CD8-positive, alpha-beta memory T cell (primary cell): ENCODE measurements at regions not wholly inside any gene's neighbourhood (a gene's known extent, or its start where the extent isn't known, plus 50 kb on each side); places are given as distances from the start of the nearest gene placed in this dataset.

Experiments used
- CTCF ChIA-PET: fragments of 350-600 bp; sonication (Branson Sonifier 250); formaldehyde crosslinking; loops from one replicate; lab custom pipeline; 2021; ENCODE audit warnings: antibody characterized with exemption; lab: Charles Lee
- POLR2A ChIA-PET: fragments of 350-600 bp; sonication (Branson Sonifier 250); formaldehyde crosslinking; loops from one replicate; lab custom pipeline; 2021; ENCODE audit warnings: antibody characterized with exemption; lab: Charles Lee
- DNase-seq, 5 donors: peaks; one replicate each; pipeline versions ENCODE4 v3.0.0 to v3.0.0-alpha.2; 2020 to 2022; ENCODE audit warnings: mixed read lengths in 1 of 5
- H3K27ac ChIP-seq: one replicate; pipeline ENCODE4 v1.7.0; 2013; ENCODE audit warnings: low read depth, mild to moderate bottlenecking, low read length, moderate library complexity
- H3K27me3 ChIP-seq: 2 replicates; pipeline ENCODE4 v1.7.0; 2013; ENCODE audit warnings: low read length, mild to moderate bottlenecking; ENCODE audit not compliant: insufficient read depth, poor library complexity, severe bottlenecking
- H3K36me3 ChIP-seq: 2 replicates; pipeline ENCODE4 v1.7.0; 2013; ENCODE audit warnings: mild to moderate bottlenecking, low read length, moderate library complexity; ENCODE audit not compliant: insufficient read depth
- H3K4me1 ChIP-seq: 2 replicates; pipeline ENCODE4 v1.7.0; 2013; ENCODE audit warnings: mild to moderate bottlenecking, low read length, moderate library complexity; ENCODE audit not compliant: insufficient read depth
- H3K4me3 ChIP-seq: 2 replicates; pipeline ENCODE4 v1.7.0; 2013; ENCODE audit warnings: mild to moderate bottlenecking, low read length
- H3K9me3 ChIP-seq: 2 replicates; pipeline ENCODE4 v1.7.0; 2013; ENCODE audit warnings: mild to moderate bottlenecking, low read length
- H3K27ac Mint-ChIP-seq, 8 donors: one replicate each; pipeline ENCODE4 v1.8.0; 2020 to 2021; ENCODE audit warnings: mixed read lengths in 8 of 8, mild to moderate bottlenecking in 6 of 8, inconsistent platforms in 3 of 8, moderate library complexity in 3 of 8
- H3K27me3 Mint-ChIP-seq, 2 donors: one replicate each; pipeline ENCODE4 v1.8.0; 2020 to 2021; ENCODE audit warnings: mixed read lengths in 2 of 2, mild to moderate bottlenecking in 1 of 2, moderate library complexity in 1 of 2
- H3K36me3 Mint-ChIP-seq, 3 donors: one replicate each; pipeline ENCODE4 v1.8.0; 2020 to 2021; ENCODE audit warnings: mixed read lengths in 3 of 3, inconsistent platforms in 1 of 3, mild to moderate bottlenecking in 1 of 3
- H3K4me1 Mint-ChIP-seq, 3 donors: one replicate each; pipeline ENCODE4 v1.8.0; 2020 to 2021; ENCODE audit warnings: mixed read lengths in 3 of 3, inconsistent platforms in 1 of 3, mild to moderate bottlenecking in 1 of 3
- H3K4me3 Mint-ChIP-seq, 7 donors: one replicate each; pipeline ENCODE4 v1.8.0; 2020 to 2021; ENCODE audit warnings: mixed read lengths in 7 of 7, mild to moderate bottlenecking in 6 of 7, moderate library complexity in 4 of 7, inconsistent platforms in 2 of 7
- H3K9me3 Mint-ChIP-seq, 5 donors: one replicate each; pipeline ENCODE4 v1.8.0; 2020 to 2022; ENCODE audit warnings: mixed read lengths in 5 of 5, mild to moderate bottlenecking in 3 of 5, moderate library complexity in 2 of 5, inconsistent platforms in 1 of 5

GRCh38 chr2:121955872-121956271 is 200.4 kb downstream of the TSN start:
- H3K27me3 Mint-ChIP-seq = peaks cover 4 to 19% of the 10 kb centered on the region in 2 donors
- no peak overlapping the region for H3K4me3 Mint-ChIP-seq
- no peak overlapping the region for H3K4me3 ChIP-seq

GRCh38 chr2:121960251-121960650 is 204.8 kb downstream of the TSN start:
- Histone ChIP-seq H3K36me3 (no peaks in the 10 kb centered on the region), H3K9me3 (no peaks in the 10 kb centered on the region), H3K27ac (no peak overlapping the region), H3K4me1 (no peaks in the 10 kb centered on the region), H3K27me3 (peaks cover 3% of the 10 kb centered on the region), H3K4me3 (no peak overlapping the region)
- ChIA-PET CTCF (no interaction called here), POLR2A (no interaction called here)
- Mint-ChIP-seq H3K27me3 (peaks cover 4 to 17% of the 10 kb centered on the region in 2 donors), H3K4me3 (no peak overlapping the region), H3K4me1 (no peaks in the 10 kb centered on the region), H3K9me3 (no peaks in the 10 kb centered on the region), H3K36me3 (no peaks in the 10 kb centered on the region), H3K27ac (peak overlapping the region in 1 of 8 donors; percentile 10)
- no peak for DNase-seq

More at GRCh38 chr2:121955872-121956271, 200.4 kb downstream of the TSN start:
- no peaks in the 10 kb centered on the region for H3K4me1 Mint-ChIP-seq
- POLR2A ChIA-PET = no interaction called here
- no peaks in the 10 kb centered on the region for H3K27me3 ChIP-seq
- no peaks in the 10 kb centered on the region for H3K9me3 ChIP-seq
- CTCF ChIA-PET = interaction anchor here (1.7 kb wide), 1 partner anchor 8 kb away, joined by 5 read pairs; no protein-coding TSS in a partner anchor
- no peaks in the 10 kb centered on the region for H3K4me1 ChIP-seq
- H3K36me3 ChIP-seq = no peaks in the 10 kb centered on the region
- no peak overlapping the region for H3K27ac Mint-ChIP-seq
- no peak for DNase-seq
- no peaks in the 10 kb centered on the region for H3K36me3 Mint-ChIP-seq
- no peak overlapping the region for H3K27ac ChIP-seq
- H3K9me3 Mint-ChIP-seq = no peaks in the 10 kb centered on the region

GRCh38 chr2:121961761-121962160 is 206.3 kb downstream of the TSN start:
- peaks cover 3% of the 10 kb centered on the region for H3K27me3 ChIP-seq
- H3K4me1 ChIP-seq = no peaks in the 10 kb centered on the region
- Mint-ChIP-seq H3K4me3 (peak overlapping the region in 1 of 7 donors; percentile 74), H3K9me3 (no peaks in the 10 kb centered on the region), H3K36me3 (no peaks in the 10 kb centered on the region), H3K4me1 (no peaks in the 10 kb centered on the region), H3K27me3 (peaks cover 4 to 17% of the 10 kb centered on the region in 2 donors), H3K27ac (no peak overlapping the region)
- no peaks in the 10 kb centered on the region for H3K9me3 ChIP-seq
- ChIA-PET CTCF (no interaction called here), POLR2A (no interaction called here)
- no peak for DNase-seq
- H3K36me3 ChIP-seq = no peaks in the 10 kb centered on the region
- H3K27ac ChIP-seq = no peak overlapping the region
- H3K4me3 ChIP-seq = no peak overlapping the region

- Histone ChIP-seq H3K27ac (no peak overlapping the region), H3K9me3 (no peaks in the 10 kb centered on the region)
- H3K27me3 Mint-ChIP-seq = peaks cover 0 to 14% of the 10 kb centered on the region in 2 donors
These were observed 210.2 kb downstream of the TSN start for GRCh38 chr2:121965661-121966060.

GRCh38 chr2:121966663-121967062 is 211.2 kb downstream of the TSN start:
- no peak overlapping the region for H3K4me3 Mint-ChIP-seq
- Histone ChIP-seq H3K4me3 (no peak overlapping the region), H3K27ac (no peak overlapping the region), H3K4me1 (no peaks in the 10 kb centered on the region), H3K36me3 (no peaks in the 10 kb centered on the region), H3K9me3 (no peaks in the 10 kb centered on the region), H3K27me3 (peaks cover 3% of the 10 kb centered on the region)
- H3K4me1 Mint-ChIP-seq = no peaks in the 10 kb centered on the region
- H3K27ac Mint-ChIP-seq = peak overlapping the region in 1 of 8 donors; percentile 8
- ChIA-PET CTCF (no interaction called here), POLR2A (no interaction called here)
- no peaks in the 10 kb centered on the region for H3K9me3 Mint-ChIP-seq
- no peak for DNase-seq
- H3K27me3 Mint-ChIP-seq = peaks cover 0 to 11% of the 10 kb centered on the region in 2 donors
- H3K36me3 Mint-ChIP-seq = no peaks in the 10 kb centered on the region

More at GRCh38 chr2:121965661-121966060, 210.2 kb downstream of the TSN start:
- Histone ChIP-seq H3K27me3 (peaks cover 3% of the 10 kb centered on the region), H3K4me1 (no peaks in the 10 kb centered on the region), H3K4me3 (no peak overlapping the region), H3K36me3 (no peaks in the 10 kb centered on the region)
- no peak overlapping the region for H3K27ac Mint-ChIP-seq
- DNase-seq = no peak
- no peaks in the 10 kb centered on the region for H3K4me1 Mint-ChIP-seq
- no peak overlapping the region for H3K4me3 Mint-ChIP-seq
- ChIA-PET CTCF (interaction anchor here (1.5 kb wide), 1 partner anchor 10 kb away, joined by 7 read pairs; no protein-coding TSS in a partner anchor), POLR2A (no interaction called here)
- H3K9me3 Mint-ChIP-seq = no peaks in the 10 kb centered on the region
- no peaks in the 10 kb centered on the region for H3K36me3 Mint-ChIP-seq

GRCh38 chr2:121969166-121969565 is 213.7 kb downstream of the TSN start:
- DNase-seq = no peak
- Mint-ChIP-seq H3K27ac (no peak overlapping the region), H3K9me3 (no peaks in the 10 kb centered on the region), H3K36me3 (no peaks in the 10 kb centered on the region), H3K4me3 (no peak overlapping the region), H3K27me3 (peaks cover 0 to 16% of the 10 kb centered on the region in 2 donors), H3K4me1 (no peaks in the 10 kb centered on the region)
- CTCF ChIA-PET = no interaction called here
- Histone ChIP-seq H3K4me3 (no peak overlapping the region), H3K36me3 (no peaks in the 10 kb centered on the region), H3K27me3 (no peaks in the 10 kb centered on the region), H3K4me1 (no peaks in the 10 kb centered on the region), H3K27ac (no peak overlapping the region), H3K9me3 (no peaks in the 10 kb centered on the region)
- POLR2A ChIA-PET = no interaction called here

- no peaks in the 10 kb centered on the region for H3K27me3 ChIP-seq
- H3K27ac ChIP-seq = no peak overlapping the region
- H3K4me1 Mint-ChIP-seq = peaks cover 2 to 7% (median 4%) of the 10 kb centered on the region in 3 donors
- no peak for DNase-seq
- CTCF ChIA-PET = no interaction called here
- peaks cover 0 to 16% of the 10 kb centered on the region in 2 donors for H3K27me3 Mint-ChIP-seq
- POLR2A ChIA-PET = no interaction called here
- no peak overlapping the region for H3K27ac Mint-ChIP-seq
- H3K4me1 ChIP-seq = no peaks in the 10 kb centered on the region
- H3K9me3 Mint-ChIP-seq = no peaks in the 10 kb centered on the region
- no peaks in the 10 kb centered on the region for H3K36me3 ChIP-seq
- no peak overlapping the region for H3K4me3 Mint-ChIP-seq
- no peaks in the 10 kb centered on the region for H3K36me3 Mint-ChIP-seq
- H3K4me3 ChIP-seq = no peak overlapping the region
- no peaks in the 10 kb centered on the region for H3K9me3 ChIP-seq
These were observed 214.6 kb downstream of the TSN start for GRCh38 chr2:121969766-121970639.

GRCh38 chr2:121972203-121972602 is 216.8 kb downstream of the TSN start:
- no peak overlapping the region for H3K27ac Mint-ChIP-seq
- H3K27me3 Mint-ChIP-seq = peaks cover 0 to 16% of the 10 kb centered on the region in 2 donors
- no peak overlapping the region for H3K4me3 Mint-ChIP-seq
- no peaks in the 10 kb centered on the region for H3K36me3 Mint-ChIP-seq
- H3K9me3 ChIP-seq = no peaks in the 10 kb centered on the region
- no peaks in the 10 kb centered on the region for H3K4me1 ChIP-seq
- ChIA-PET CTCF (no interaction called here), POLR2A (no interaction called here)
- no peaks in the 10 kb centered on the region for H3K36me3 ChIP-seq
- no peaks in the 10 kb centered on the region for H3K27me3 ChIP-seq
- H3K9me3 Mint-ChIP-seq = no peaks in the 10 kb centered on the region
- H3K4me3 ChIP-seq = no peak overlapping the region
- H3K27ac ChIP-seq = no peak overlapping the region
- H3K4me1 Mint-ChIP-seq = peaks cover 8 to 14% (median 9%) of the 10 kb centered on the region in 3 donors
- no peak for DNase-seq
